DOHH2 (cell line): ENCODE measurements at regions not wholly inside any gene's neighbourhood (a gene's known extent, or its start where the extent isn't known, plus 50 kb on each side); places are given as distances from the start of the nearest gene placed in this dataset.

Source experiments
- H3F3A ChIP-seq: fragments of 200-600 bp; sonication (generic), shearing (Covaris generic); 2 replicates; pipeline ENCODE4 v1.6.0; 2016; ENCODE audit warnings: antibody characterized with exemption, mild to moderate bottlenecking; ENCODE audit not compliant: control insufficient read depth, insufficient read depth
- H3K27ac ChIP-seq: fragments of 200-600 bp; sonication (generic); 2 replicates; pipeline ENCODE4 v1.5.1; 2014; ENCODE audit warnings: low read depth, mild to moderate bottlenecking, low read length, moderate library complexity
- H3K27me3 ChIP-seq: fragments of 200-600 bp; sonication (generic); 2 replicates; pipeline ENCODE4 v1.6.1; 2014; ENCODE audit warnings: mild to moderate bottlenecking, low read length, mixed read lengths; ENCODE audit not compliant: control insufficient read depth
- H3K36me3 ChIP-seq: fragments of 200-600 bp; sonication (generic); 2 replicates; pipeline ENCODE4 v1.6.1; 2014; ENCODE audit warnings: mild to moderate bottlenecking, low read length, moderate library complexity, mixed read lengths; ENCODE audit not compliant: control insufficient read depth
- H3K4me1 ChIP-seq: fragments of 200-600 bp; sonication (generic); 2 replicates; pipeline ENCODE4 v1.6.1; 2014; ENCODE audit warnings: mild to moderate bottlenecking, low read length, mixed read lengths; ENCODE audit not compliant: control insufficient read depth
- H3K4me2 ChIP-seq: fragments of 200-600 bp; sonication (generic); 2 replicates; pipeline ENCODE4 v1.6.0; 2014; ENCODE audit warnings: mild to moderate bottlenecking, low read length, moderate library complexity
- H3K4me3 ChIP-seq: fragments of 200-600 bp; sonication (generic); 2 replicates; pipeline ENCODE4 v1.5.1; 2014; ENCODE audit warnings: mild to moderate bottlenecking, low read length, mixed read lengths
- H3K79me2 ChIP-seq: fragments of 200-600 bp; sonication (generic); 2 replicates; pipeline ENCODE4 v1.6.1; 2014; ENCODE audit warnings: mild to moderate bottlenecking, low read length, mixed read lengths; ENCODE audit not compliant: control insufficient read depth
- H3K9me2 ChIP-seq: fragments of 200-600 bp; sonication (generic); replicated peaks from 2 replicates; pipeline ENCODE4 v1.6.1; 2014; ENCODE audit warnings: mild to moderate bottlenecking, low read length, mixed read lengths; ENCODE audit not compliant: control insufficient read depth
- H3K9me3 ChIP-seq: fragments of 200-600 bp; sonication (generic); 2 replicates; pipeline ENCODE4 v1.6.1; 2014; ENCODE audit warnings: antibody characterized with exemption, low read length, mixed read lengths; ENCODE audit not compliant: control insufficient read depth, insufficient read depth
- H4K20me1 ChIP-seq: fragments of 200-600 bp; sonication (generic); 2 replicates; pipeline ENCODE4 v1.6.0; 2014; ENCODE audit warnings: low read depth, mild to moderate bottlenecking, antibody characterized with exemption, low read length, moderate library complexity; ENCODE audit not compliant: control insufficient read depth, insufficient read depth
- CTCF ChIP-seq: fragments of 200-600 bp; sonication (generic); IDR thresholded peaks from one replicate; pipeline ENCODE4 v1.5.1; 2014; ENCODE audit warnings: antibody characterized with exemption, mild to moderate bottlenecking, low read depth, low read length; ENCODE audit not compliant: poor library complexity, severe bottlenecking
- EZH2phosphoT487 ChIP-seq: fragments of 200-600 bp; sonication (generic); IDR thresholded peaks from 2 replicates; pipeline ENCODE4 v1.6.1; 2017; ENCODE audit warnings: borderline replicate concordance, mild to moderate bottlenecking, antibody characterized with exemption, low read length, moderate library complexity, mixed read lengths

- H3K36me3 ChIP-seq = no peaks in the 10 kb centered on the region
- H4K20me1 ChIP-seq = no peaks in the 10 kb centered on the region
- no peaks in the 10 kb centered on the region for H3K9me2 ChIP-seq
- no peak overlapping the region for H3K27ac ChIP-seq
- no peaks in the 10 kb centered on the region for H3K79me2 ChIP-seq
- H3K9me3 ChIP-seq = no peaks in the 10 kb centered on the region
- no peaks in the 10 kb centered on the region for H3K27me3 ChIP-seq
- no peak overlapping the region for H3K4me3 ChIP-seq
- TF ChIP-seq CTCF (no peak), EZH2phosphoT487 (no peak)
- no peaks in the 10 kb centered on the region for H3F3A ChIP-seq
- no peak overlapping the region for H3K4me2 ChIP-seq
- H3K4me1 ChIP-seq = no peaks in the 10 kb centered on the region
Measured at GRCh38 chr6:91683240-91683639, 1096.4 kb upstream of the MAP3K7 start.

- Histone ChIP-seq H3K4me1 (no peaks in the 10 kb centered on the region), H3K9me3 (no peaks in the 10 kb centered on the region), H3K36me3 (no peaks in the 10 kb centered on the region), H3K4me2 (no peak overlapping the region), H3K79me2 (no peaks in the 10 kb centered on the region), H3K4me3 (no peak overlapping the region), H3K27me3 (no peaks in the 10 kb centered on the region), H3F3A (no peaks in the 10 kb centered on the region), H3K27ac (no peak overlapping the region), H4K20me1 (no peaks in the 10 kb centered on the region), H3K9me2 (no peaks in the 10 kb centered on the region)
- no peak for TF ChIP-seq EZH2phosphoT487
- TF ChIP-seq CTCF = no peak
Measured at GRCh38 chr6:91681296-91681695, 1094.4 kb upstream of the MAP3K7 start.

- H4K20me1 ChIP-seq = no peaks in the 10 kb centered on the region
- H3K4me1 ChIP-seq = no peaks in the 10 kb centered on the region
- H3K27ac ChIP-seq = no peak overlapping the region
- H3F3A ChIP-seq = no peaks in the 10 kb centered on the region
- TF ChIP-seq CTCF (no peak), EZH2phosphoT487 (no peak)
- H3K36me3 ChIP-seq = no peaks in the 10 kb centered on the region
- no peak overlapping the region for H3K4me2 ChIP-seq
- no peaks in the 10 kb centered on the region for H3K9me2 ChIP-seq
- H3K9me3 ChIP-seq = no peaks in the 10 kb centered on the region
- no peaks in the 10 kb centered on the region for H3K79me2 ChIP-seq
- no peaks in the 10 kb centered on the region for H3K27me3 ChIP-seq
- no peak overlapping the region for H3K4me3 ChIP-seq
Measured at GRCh38 chr6:91678679-91679446, 1092.0 kb upstream of the MAP3K7 start.
